ENCODE measurements at regions not wholly inside any gene's neighbourhood (a gene's known extent, or its start where the extent isn't known, plus 50 kb on each side); places are given as distances from the start of the nearest gene placed in this dataset.

GRCh38 chr16:86092586-86093480 is 193.9 kb downstream of the IRF8 start:
- no peaks in the 10 kb centered on the region for H3K36me3 ChIP-seq
- DNase-seq: peak in 1 of 4 donors; percentile 15
- no peaks in the 10 kb centered on the region for H3K27me3 ChIP-seq
- H3K4me3 ChIP-seq: no peak overlapping the region
- ATAC-seq: no peak
- peaks cover 0 to 7% of the 10 kb centered on the region in 2 donors for H3K4me1 ChIP-seq
- TF ChIP-seq, protein P1, sequence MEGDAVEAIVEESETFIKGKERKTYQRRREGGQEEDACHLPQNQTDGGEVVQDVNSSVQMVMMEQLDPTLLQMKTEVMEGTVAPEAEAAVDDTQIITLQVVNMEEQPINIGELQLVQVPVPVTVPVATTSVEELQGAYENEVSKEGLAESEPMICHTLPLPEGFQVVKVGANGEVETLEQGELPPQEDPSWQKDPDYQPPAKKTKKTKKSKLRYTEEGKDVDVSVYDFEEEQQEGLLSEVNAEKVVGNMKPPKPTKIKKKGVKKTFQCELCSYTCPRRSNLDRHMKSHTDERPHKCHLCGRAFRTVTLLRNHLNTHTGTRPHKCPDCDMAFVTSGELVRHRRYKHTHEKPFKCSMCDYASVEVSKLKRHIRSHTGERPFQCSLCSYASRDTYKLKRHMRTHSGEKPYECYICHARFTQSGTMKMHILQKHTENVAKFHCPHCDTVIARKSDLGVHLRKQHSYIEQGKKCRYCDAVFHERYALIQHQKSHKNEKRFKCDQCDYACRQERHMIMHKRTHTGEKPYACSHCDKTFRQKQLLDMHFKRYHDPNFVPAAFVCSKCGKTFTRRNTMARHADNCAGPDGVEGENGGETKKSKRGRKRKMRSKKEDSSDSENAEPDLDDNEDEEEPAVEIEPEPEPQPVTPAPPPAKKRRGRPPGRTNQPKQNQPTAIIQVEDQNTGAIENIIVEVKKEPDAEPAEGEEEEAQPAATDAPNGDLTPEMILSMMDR (IDR thresholded peaks at IDR 0.05): no peak
- no peaks in the 10 kb centered on the region for H3K9me3 ChIP-seq
- intact Hi-C loops (cut with DNase I): no loop called here
- H3K27ac ChIP-seq: no peak overlapping the region

GRCh38 chr16:86093801-86094750 is 195.1 kb downstream of the IRF8 start:
- intact Hi-C loops (cut with DNase I): no loop called here
- Histone ChIP-seq H3K9me3 (no peaks in the 10 kb centered on the region), H3K4me3 (no peak overlapping the region), H3K27ac (no peak overlapping the region), H3K27me3 (no peaks in the 10 kb centered on the region), H3K36me3 (no peaks in the 10 kb centered on the region), H3K4me1 (peaks cover 0 to 2% of the 10 kb centered on the region in 2 donors)
- TF ChIP-seq, protein P1 (IDR thresholded peaks at IDR 0.05): no peak
- no peak for ATAC-seq
- DNase-seq: peak in 1 of 4 donors; percentile 22

DNA sequence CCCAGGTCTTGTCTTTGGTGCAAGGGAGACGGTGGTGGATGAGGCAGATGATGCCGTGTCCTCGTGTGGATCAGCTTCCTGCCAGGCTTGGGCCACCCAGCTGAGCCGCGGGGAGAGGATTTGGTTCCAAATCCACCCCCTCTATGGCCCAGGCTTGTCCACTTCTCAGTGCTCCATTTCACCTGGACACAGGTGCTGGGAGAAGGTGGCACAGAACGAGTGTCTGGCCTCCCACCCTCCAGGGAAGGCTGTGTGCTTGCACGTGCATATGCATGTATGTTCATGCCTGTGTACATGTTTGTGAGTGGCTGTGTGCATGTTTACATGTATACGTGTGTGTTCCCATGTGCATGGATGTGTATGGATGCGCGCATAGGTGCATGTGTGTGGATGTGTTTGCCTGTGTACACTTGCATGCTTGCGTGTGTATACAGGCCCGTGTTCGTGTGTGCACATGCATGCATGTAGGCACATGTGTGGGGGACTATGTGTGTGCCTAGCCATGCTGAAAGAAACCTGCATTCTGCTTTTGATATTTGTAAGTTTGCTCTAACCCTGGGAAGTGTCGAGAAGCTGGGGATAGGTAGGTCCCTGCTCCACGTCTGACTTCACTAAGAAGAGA is 196.3 kb downstream of the IRF8 start:
- no peaks in the 10 kb centered on the region for H3K9me3 ChIP-seq
- H3K27ac ChIP-seq: no peak overlapping the region
- intact Hi-C loops (cut with DNase I): no loop called here
- H3K36me3 ChIP-seq: no peaks in the 10 kb centered on the region
- H3K4me3 ChIP-seq: no peak overlapping the region
- H3K27me3 ChIP-seq: no peaks in the 10 kb centered on the region
- ATAC-seq: no peak
- peak in 1 of 4 donors; percentile 8 for DNase-seq
- TF ChIP-seq, protein P1 (IDR thresholded peaks at IDR 0.05): no peak
- no peaks in the 10 kb centered on the region for H3K4me1 ChIP-seq

- intact Hi-C loops (cut with DNase I): no loop called here
- Histone ChIP-seq H3K9me3 (no peaks in the 10 kb centered on the region), H3K4me3 (no peak overlapping the region), H3K4me1 (no peaks in the 10 kb centered on the region), H3K27ac (no peak overlapping the region), H3K36me3 (no peaks in the 10 kb centered on the region), H3K27me3 (peaks cover 0 to 2% of the 10 kb centered on the region in 2 donors)
- DNase-seq: peak in 1 of 4 donors; percentile 16
- TF ChIP-seq, protein P1 (IDR thresholded peaks at IDR 0.05): no peak
- no peak for ATAC-seq
These were observed 197.0 kb downstream of the IRF8 start for GRCh38 chr16:86095906-86096485.
